PC-3 (cell line): ENCODE measurements at regions not wholly inside any gene's neighbourhood (a gene's known extent, or its start where the extent isn't known, plus 50 kb on each side); places are given as distances from the start of the nearest gene placed in this dataset.

Experiments
- ATAC-seq: fragments of 200-7000 bp; cut with Tn5 transposase; 2 replicates; pipeline ENCODE4 v1.9.1; 2020; ENCODE audit warnings: mild to moderate bottlenecking, moderate library complexity
- BruUV-seq: library from RNA; stranded (reverse); fragments of 400-500 nt; replicated peaks from 2 replicates; lab custom pipeline; 2021; lab: Mats Ljungman, UMichigan
- CTCF ChIA-PET: fragments of 300-600 bp; sonication (Branson Sonifier 250); formaldehyde crosslinking; loops from one replicate; lab custom pipeline; 2022; ENCODE audit warnings: antibody characterized with exemption; lab: Charles Lee
- POLR2A ChIA-PET: fragments of 300-600 bp; sonication (Branson Sonifier 250); formaldehyde crosslinking; loops from one replicate; lab custom pipeline; 2022; ENCODE audit warnings: antibody characterized with exemption; ENCODE audit not compliant: unreplicated experiment; lab: Charles Lee
- DNase-seq: peaks from one replicate; pipeline ENCODE4 v3.0.0-alpha.2; 2015
- H2AFZ ChIP-seq: fragments of 300-600 bp; sonication (generic); 2 replicates; pipeline ENCODE4 v1.6.0; 2016; ENCODE audit warnings: antibody characterized with exemption, low read length
- H3F3A ChIP-seq: fragments of 300-600 bp; sonication (generic); one replicate; pipeline ENCODE4 v1.6.0; 2017; ENCODE audit warnings: antibody characterized with exemption, low read length, control low read depth, mild to moderate bottlenecking; ENCODE audit not compliant: unreplicated experiment
- H3K27ac ChIP-seq: fragments of 300-600 bp; sonication (generic); 2 replicates; pipeline ENCODE4 v1.5.1; 2016; ENCODE audit warnings: mild to moderate bottlenecking, low read length
- H3K27me3 ChIP-seq: fragments of 300-600 bp; sonication (generic); 2 replicates; pipeline ENCODE4 v1.6.1; 2016; ENCODE audit warnings: low read length, mixed read lengths
- H3K36me3 ChIP-seq: fragments of 300-600 bp; sonication (generic); 2 replicates; pipeline ENCODE4 v1.6.1; 2016; ENCODE audit warnings: low read depth, mixed run types, low read length, mixed read lengths
- H3K4me1 ChIP-seq: fragments of 300-600 bp; sonication (generic); 2 replicates; pipeline ENCODE4 v1.5.1; 2016; ENCODE audit warnings: low read length; ENCODE audit not compliant: insufficient read depth
- H3K4me2 ChIP-seq: fragments of 300-600 bp; sonication (generic); 2 replicates; pipeline ENCODE4 v1.6.0; 2016; ENCODE audit warnings: low read length
- H3K4me3 ChIP-seq: fragments of 300-600 bp; sonication (generic); 2 replicates; pipeline ENCODE4 v1.5.1; 2016; ENCODE audit warnings: mild to moderate bottlenecking, low read length, mixed read lengths
- H3K79me2 ChIP-seq: fragments of 300-600 bp; sonication (generic); 2 replicates; pipeline ENCODE4 v1.6.1; 2017; ENCODE audit warnings: low read length, mixed read lengths
- H3K9ac ChIP-seq: fragments of 300-600 bp; sonication (generic); 2 replicates; pipeline ENCODE4 v1.6.0; 2016; ENCODE audit warnings: mild to moderate bottlenecking, low read length
- H3K9me2 ChIP-seq: fragments of 300-600 bp; sonication (generic); replicated peaks from 2 replicates; pipeline ENCODE4 v1.6.1; 2016; ENCODE audit warnings: mixed run types, low read length, mixed read lengths
- H3K9me3 ChIP-seq: fragments of 300-600 bp; sonication (generic); 2 replicates; pipeline ENCODE4 v1.6.1; 2016; ENCODE audit warnings: low read length, mixed read lengths
- H4K20me1 ChIP-seq: fragments of 300-600 bp; sonication (generic); 2 replicates; pipeline ENCODE4 v1.6.1; 2016; ENCODE audit warnings: low read length, mixed read lengths
- CTCF ChIP-seq: fragments of 300-600 bp; sonication (generic); conservative IDR thresholded peaks from 2 replicates; pipeline ENCODE4 v1.5.1; 2017; ENCODE audit warnings: antibody characterized with exemption, low read depth, mild to moderate bottlenecking, low read length
- EZH2 ChIP-seq: fragments of 300-600 bp; sonication (generic); IDR thresholded peaks from one replicate; pipeline ENCODE4 v1.6.1; 2017; ENCODE audit warnings: antibody characterized with exemption, mild to moderate bottlenecking, low read length; ENCODE audit not compliant: unreplicated experiment
- EZH2phosphoT487 ChIP-seq: fragments of 300-600 bp; sonication (generic); IDR thresholded peaks from 2 replicates; pipeline ENCODE4 v1.6.1; 2018; ENCODE audit warnings: mild to moderate bottlenecking, antibody characterized with exemption, low read length, borderline replicate concordance
- intact Hi-C: fragments of 100-400 bp; cut with micrococcal nuclease; formaldehyde crosslinking; loops from 2 replicates; pipeline ENCODE4 v1.9.0; 2023

DNA sequence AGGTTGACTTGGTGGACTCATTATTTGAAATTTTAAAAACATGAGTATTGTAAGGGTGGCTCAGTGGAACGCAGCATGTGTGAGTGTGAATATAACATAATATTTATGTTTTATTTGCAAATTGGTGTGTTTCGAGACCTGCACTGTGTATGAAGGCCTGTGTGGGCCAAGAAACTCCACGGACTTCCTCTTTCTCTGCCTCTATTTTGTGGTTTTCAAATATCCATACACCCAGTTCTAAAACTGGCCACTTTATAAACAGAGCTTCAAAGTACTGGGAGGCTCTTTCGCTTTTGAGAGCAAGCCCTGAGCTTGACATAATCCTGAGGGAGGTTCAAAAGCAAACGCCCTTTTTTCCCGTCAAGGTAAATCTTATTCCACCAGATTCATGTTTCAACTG lies 187.7 kb downstream of the GPAT3 start:
- ChIA-PET CTCF (no interaction called here), POLR2A (no interaction called here)
- no peak overlapping the region for H3K27ac ChIP-seq
- no peaks in the 10 kb centered on the region for H3F3A ChIP-seq
- no peaks in the 10 kb centered on the region for H3K27me3 ChIP-seq
- no peaks in the 10 kb centered on the region for H3K9me2 ChIP-seq
- no peak overlapping the region for H3K4me3 ChIP-seq
- intact Hi-C loops, result no loop called here
- BruUV-seq, result no TSS peak
- DNase-seq, result no peak
- H3K9me3 ChIP-seq, result no peaks in the 10 kb centered on the region
- no peaks in the 10 kb centered on the region for H4K20me1 ChIP-seq
- no peak overlapping the region for H3K4me2 ChIP-seq
- H3K36me3 ChIP-seq, result no peaks in the 10 kb centered on the region
- H3K79me2 ChIP-seq, result no peaks in the 10 kb centered on the region
- H2AFZ ChIP-seq, result no peak overlapping the region
- H3K9ac ChIP-seq, result no peak overlapping the region
- no peak for ATAC-seq
- no peak for TF ChIP-seq EZH2phosphoT487
- no peak for TF ChIP-seq EZH2
- TF ChIP-seq CTCF, result no peak
- no peaks in the 10 kb centered on the region for H3K4me1 ChIP-seq

- ChIA-PET POLR2A (no interaction called here), CTCF (no interaction called here)
- Histone ChIP-seq H3K27ac (no peak overlapping the region), H3F3A (no peaks in the 10 kb centered on the region), H3K27me3 (no peaks in the 10 kb centered on the region), H2AFZ (no peak overlapping the region), H3K4me3 (no peak overlapping the region), H4K20me1 (no peaks in the 10 kb centered on the region), H3K79me2 (no peaks in the 10 kb centered on the region), H3K9ac (no peak overlapping the region), H3K4me1 (no peaks in the 10 kb centered on the region), H3K4me2 (no peak overlapping the region), H3K9me2 (no peaks in the 10 kb centered on the region), H3K36me3 (no peaks in the 10 kb centered on the region), H3K9me3 (no peaks in the 10 kb centered on the region)
- DNase-seq (no peak), ATAC-seq (no peak)
- no TSS peak for BruUV-seq
- no peak for TF ChIP-seq EZH2
- no peak for TF ChIP-seq CTCF
- no peak for TF ChIP-seq EZH2phosphoT487
- intact Hi-C loops, result no loop called here
Observed at GRCh38 chr4:83722730-83723269, 186.9 kb downstream of the GPAT3 start.

DNA sequence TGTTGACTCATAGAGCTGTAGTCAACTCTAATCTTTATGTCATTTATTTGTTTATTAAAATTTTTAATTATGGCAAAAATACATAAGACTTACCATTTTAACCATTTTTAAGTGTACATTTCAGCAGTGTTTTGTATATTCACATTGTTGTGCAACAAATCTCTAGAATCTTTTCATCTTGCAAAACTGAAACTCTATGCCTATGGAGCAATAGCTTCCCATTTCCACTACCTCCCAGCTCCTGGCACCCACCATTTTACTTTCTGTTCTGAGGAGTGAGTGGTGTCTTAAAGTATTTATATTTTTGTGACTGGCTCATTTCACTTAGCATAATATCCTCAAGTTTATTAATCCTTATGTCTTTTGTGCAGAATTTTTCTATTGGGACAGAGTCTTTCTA lies 181.0 kb downstream of the GPAT3 start:
- TF ChIP-seq CTCF (no peak), EZH2phosphoT487 (no peak), EZH2 (no peak)
- no peaks in the 10 kb centered on the region for H3K79me2 ChIP-seq
- no peak overlapping the region for H3K4me2 ChIP-seq
- no peaks in the 10 kb centered on the region for H3K36me3 ChIP-seq
- H4K20me1 ChIP-seq, result no peaks in the 10 kb centered on the region
- DNase-seq (no peak), ATAC-seq (no peak)
- no peaks in the 10 kb centered on the region for H3K4me1 ChIP-seq
- no TSS peak for BruUV-seq
- no peak overlapping the region for H3K9ac ChIP-seq
- H3K4me3 ChIP-seq, result no peak overlapping the region
- H3F3A ChIP-seq, result no peaks in the 10 kb centered on the region
- H3K27ac ChIP-seq, result no peak overlapping the region
- H3K9me3 ChIP-seq, result no peaks in the 10 kb centered on the region
- no peaks in the 10 kb centered on the region for H3K9me2 ChIP-seq
- intact Hi-C loops, result no loop called here
- POLR2A ChIA-PET, result no interaction called here
- H3K27me3 ChIP-seq, result no peaks in the 10 kb centered on the region
- CTCF ChIA-PET, result no interaction called here
- H2AFZ ChIP-seq, result no peak overlapping the region
